Thyroid gland (tissue), 4 donors: ENCODE measurements at regions not wholly inside any gene's neighbourhood (a gene's known extent, or its start where the extent isn't known, plus 50 kb on each side); places are given as distances from the start of the nearest gene placed in this dataset.

Source experiments
- DNase-seq, 2 donors: peaks; one replicate each; pipeline ENCODE4 v3.0.0-alpha.2; 2019
- H3K27ac ChIP-seq, 3 donors: fragments of 200-600 bp; sonication (generic); 1 replicate in 2 of 3; 2 replicates in 1 of 3; pipeline ENCODE4 v1.5.1; 2016 to 2019; ENCODE audit warnings: mild to moderate bottlenecking in 1 of 3, moderate library complexity in 1 of 3
- H3K27me3 ChIP-seq: fragments of 200-600 bp; sonication (generic); one replicate; pipeline ENCODE4 v1.5.1; 2019
- H3K36me3 ChIP-seq, 2 donors: fragments of 200-600 bp; sonication (generic); one replicate each; pipeline ENCODE4 v1.5.1; 2016 to 2019
- H3K4me1 ChIP-seq, 2 donors: fragments of 200-600 bp; sonication (generic); one replicate each; pipeline ENCODE4 v1.5.1; 2017 to 2019
- H3K4me3 ChIP-seq, 3 donors: fragments of 200-600 bp; sonication (generic); replicated peaks in 1 of 3; 1 replicate in 2 of 3; 2 replicates in 1 of 3; pipeline ENCODE4 v1.5.1; 2016; ENCODE audit warnings: mild to moderate bottlenecking in 1 of 3
- H3K9me3 ChIP-seq: fragments of 200-600 bp; sonication (generic); one replicate; pipeline ENCODE4 v1.5.1; 2017
- CTCF ChIP-seq, 6 experiments: fragments of 200-600 bp in 3 of 6; fragments of 450-650 bp in 3 of 6; sonication (generic) in 3 of 6; IDR thresholded peaks; one replicate each; pipeline ENCODE4 v1.5.1; 2016 to 2019; ENCODE audit warnings: antibody characterized with exemption in 6 of 6, mild to moderate bottlenecking in 2 of 6, inconsistent platforms in 1 of 6, moderate library complexity in 1 of 6
- POLR2A ChIP-seq, 2 donors: fragments of 450-650 bp; IDR thresholded peaks; one replicate each; pipeline ENCODE4 v1.6.1; 2017; ENCODE audit warnings: antibody characterized with exemption in 2 of 2, mild to moderate bottlenecking in 2 of 2, moderate library complexity in 1 of 2
- whole genome bisulfite sequencing, 2 donors: methylation state at CpG; one replicate each; pipeline ENCODE4 v1.1.5; 2017; 5-methylcytosine and 5-hydroxymethylcytosine counted together
- intact Hi-C: fragments of 100-400 bp; cut with DNase I; formaldehyde crosslinking; loops from one replicate; pipeline ENCODE4 v1.15.1; 2023

GRCh38 chr6:1127597-1128288 is 184.2 kb upstream of the FOXQ1 start:
- intact Hi-C loops = no loop called here
- H3K4me1 ChIP-seq = peaks cover 19 to 37% of the 10 kb centered on the region in 2 donors
- no peaks in the 10 kb centered on the region for H3K27me3 ChIP-seq
- 85 to 92% methylated on average over 12 of the region's 12 CpGs for WGBS, 2 donors
- no peaks in the 10 kb centered on the region for H3K9me3 ChIP-seq
- no peaks in the 10 kb centered on the region for H3K36me3 ChIP-seq
- H3K27ac ChIP-seq = no peak overlapping the region
- H3K4me3 ChIP-seq = no peak overlapping the region
- no peak for TF ChIP-seq CTCF (IDR thresholded peaks at IDR 0.05)
- TF ChIP-seq POLR2A (IDR thresholded peaks at IDR 0.05) = no peak
- no peak for DNase-seq

GRCh38 chr6:1127129-1127528 is 184.8 kb upstream of the FOXQ1 start:
- peaks cover 18 to 31% of the 10 kb centered on the region in 2 donors for H3K4me1 ChIP-seq
- no peak overlapping the region for H3K27ac ChIP-seq
- H3K36me3 ChIP-seq = no peaks in the 10 kb centered on the region
- TF ChIP-seq POLR2A (IDR thresholded peaks at IDR 0.05) (no peak), CTCF (IDR thresholded peaks at IDR 0.05) (no peak)
- intact Hi-C loops = no loop called here
- no peaks in the 10 kb centered on the region for H3K27me3 ChIP-seq
- DNase-seq = no peak
- no peak overlapping the region for H3K4me3 ChIP-seq
- WGBS, 2 donors = 92 to 95% methylated on average over 9 of the region's 9 CpGs
- H3K9me3 ChIP-seq = no peaks in the 10 kb centered on the region

GRCh38 chr6:1126036-1126435 is 185.9 kb upstream of the FOXQ1 start:
- Histone ChIP-seq H3K4me3 (no peak overlapping the region), H3K27ac (no peak overlapping the region), H3K27me3 (no peaks in the 10 kb centered on the region), H3K9me3 (no peaks in the 10 kb centered on the region), H3K4me1 (peaks cover 7 to 20% of the 10 kb centered on the region in 2 donors), H3K36me3 (no peaks in the 10 kb centered on the region)
- TF ChIP-seq CTCF (IDR thresholded peaks at IDR 0.05) = no peak
- TF ChIP-seq POLR2A (IDR thresholded peaks at IDR 0.05) = no peak
- 87 to 93% methylated on average over 7 of the region's 7 CpGs for WGBS, 2 donors
- intact Hi-C loops = no loop called here
- DNase-seq = no peak

GRCh38 chr6:1125297-1125696 is 186.6 kb upstream of the FOXQ1 start:
- intact Hi-C loops = no loop called here
- TF ChIP-seq POLR2A (IDR thresholded peaks at IDR 0.05) (no peak), CTCF (IDR thresholded peaks at IDR 0.05) (no peak)
- no peak for DNase-seq

GRCh38 chr6:1124885-1125284 is 187.0 kb upstream of the FOXQ1 start:
- no peak for DNase-seq
- WGBS, 2 donors = 68 to 79% methylated on average over 6 of the region's 6 CpGs
- intact Hi-C loops = no loop called here

More at GRCh38 chr6:1125297-1125696, 186.6 kb upstream of the FOXQ1 start:
- H3K4me1 ChIP-seq = peaks cover 3 to 13% of the 10 kb centered on the region in 2 donors
- H3K4me3 ChIP-seq = no peak overlapping the region
- H3K9me3 ChIP-seq = no peaks in the 10 kb centered on the region
- WGBS, 2 donors = 96 to 98% methylated on average over 8 of the region's 8 CpGs
- no peaks in the 10 kb centered on the region for H3K27me3 ChIP-seq
- no peaks in the 10 kb centered on the region for H3K36me3 ChIP-seq
- no peak overlapping the region for H3K27ac ChIP-seq

More at GRCh38 chr6:1124885-1125284, 187.0 kb upstream of the FOXQ1 start:
- H3K9me3 ChIP-seq = no peaks in the 10 kb centered on the region
- H3K4me1 ChIP-seq = peaks cover 0 to 9% of the 10 kb centered on the region in 2 donors
- H3K27me3 ChIP-seq = no peaks in the 10 kb centered on the region
- no peaks in the 10 kb centered on the region for H3K36me3 ChIP-seq
- no peak overlapping the region for H3K4me3 ChIP-seq
- H3K27ac ChIP-seq = no peak overlapping the region
- no peak for TF ChIP-seq POLR2A (IDR thresholded peaks at IDR 0.05)
- no peak for TF ChIP-seq CTCF (IDR thresholded peaks at IDR 0.05)
